Activated naive CD8-positive, alpha-beta T cell (primary cell): ENCODE measurements at regions not wholly inside any gene's neighbourhood (a gene's known extent, or its start where the extent isn't known, plus 50 kb on each side); places are given as distances from the start of the nearest gene placed in this dataset.

ENCODE experiments used
- H3K27ac Mint-ChIP-seq: one replicate; pipeline ENCODE4 v1.8.0; 2021; ENCODE audit warnings: mixed read lengths
- H3K27me3 Mint-ChIP-seq: one replicate; pipeline ENCODE4 v1.8.0; 2021; ENCODE audit warnings: mixed read lengths
- H3K36me3 Mint-ChIP-seq: one replicate; pipeline ENCODE4 v1.8.0; 2021; ENCODE audit warnings: mixed read lengths
- H3K4me1 Mint-ChIP-seq: one replicate; pipeline ENCODE4 v1.8.0; 2021; ENCODE audit warnings: low read depth, mixed read lengths
- H3K4me3 Mint-ChIP-seq: one replicate; pipeline ENCODE4 v1.8.0; 2021; ENCODE audit warnings: mild to moderate bottlenecking, mixed read lengths
- H3K9me3 Mint-ChIP-seq: one replicate; pipeline ENCODE4 v1.8.0; 2021; ENCODE audit warnings: low read depth, mixed read lengths

GRCh38 chr13:107830804-107831203 is 384.5 kb downstream of the LIG4 start:
- no peaks in the 10 kb centered on the region for H3K27me3 Mint-ChIP-seq
- H3K9me3 Mint-ChIP-seq: peaks cover 5% of the 10 kb centered on the region

GRCh38 chr13:107827840-107828549 is 387.3 kb downstream of the LIG4 start:
- Mint-ChIP-seq H3K36me3 (no peaks in the 10 kb centered on the region), H3K27ac (no peak overlapping the region), H3K9me3 (peaks cover 5% of the 10 kb centered on the region), H3K27me3 (no peaks in the 10 kb centered on the region), H3K4me1 (no peaks in the 10 kb centered on the region), H3K4me3 (no peak overlapping the region)

More at GRCh38 chr13:107830804-107831203, 384.5 kb downstream of the LIG4 start:
- H3K36me3 Mint-ChIP-seq: no peaks in the 10 kb centered on the region
- H3K4me1 Mint-ChIP-seq: no peaks in the 10 kb centered on the region
- H3K4me3 Mint-ChIP-seq: no peak overlapping the region
- H3K27ac Mint-ChIP-seq: no peak overlapping the region

GRCh38 chr13:107824635-107825034 is 390.7 kb downstream of the LIG4 start:
- Mint-ChIP-seq H3K27ac (no peak overlapping the region), H3K4me3 (no peak overlapping the region), H3K9me3 (peaks cover 5% of the 10 kb centered on the region), H3K27me3 (no peaks in the 10 kb centered on the region), H3K36me3 (no peaks in the 10 kb centered on the region), H3K4me1 (no peaks in the 10 kb centered on the region)

- Mint-ChIP-seq H3K27ac (no peak overlapping the region), H3K9me3 (no peaks in the 10 kb centered on the region), H3K4me3 (no peak overlapping the region), H3K4me1 (no peaks in the 10 kb centered on the region), H3K36me3 (no peaks in the 10 kb centered on the region), H3K27me3 (no peaks in the 10 kb centered on the region)
These were observed 393.3 kb downstream of the LIG4 start for GRCh38 chr13:107822006-107822405.

GRCh38 chr13:107821492-107821891 is 393.8 kb downstream of the LIG4 start:
- Mint-ChIP-seq H3K9me3 (no peaks in the 10 kb centered on the region), H3K27me3 (no peaks in the 10 kb centered on the region), H3K36me3 (no peaks in the 10 kb centered on the region), H3K4me1 (no peaks in the 10 kb centered on the region), H3K27ac (no peak overlapping the region), H3K4me3 (no peak overlapping the region)

GRCh38 chr13:107819071-107819470 is 396.3 kb downstream of the LIG4 start:
- no peaks in the 10 kb centered on the region for H3K27me3 Mint-ChIP-seq
- peaks cover 4% of the 10 kb centered on the region for H3K9me3 Mint-ChIP-seq
- no peak overlapping the region for H3K27ac Mint-ChIP-seq
- H3K4me3 Mint-ChIP-seq: no peak overlapping the region
- no peaks in the 10 kb centered on the region for H3K4me1 Mint-ChIP-seq
- no peaks in the 10 kb centered on the region for H3K36me3 Mint-ChIP-seq

- H3K4me3 Mint-ChIP-seq: no peak overlapping the region
- no peaks in the 10 kb centered on the region for H3K36me3 Mint-ChIP-seq
These were observed 397.6 kb downstream of the LIG4 start for GRCh38 chr13:107817647-107818287.

GRCh38 chr13:107812014-107812412 is 403.3 kb downstream of the LIG4 start:
- no peak overlapping the region for H3K4me3 Mint-ChIP-seq
- no peaks in the 10 kb centered on the region for H3K4me1 Mint-ChIP-seq
- H3K9me3 Mint-ChIP-seq: peaks cover 4% of the 10 kb centered on the region
- no peak overlapping the region for H3K27ac Mint-ChIP-seq
- H3K36me3 Mint-ChIP-seq: no peaks in the 10 kb centered on the region
- no peaks in the 10 kb centered on the region for H3K27me3 Mint-ChIP-seq

More at GRCh38 chr13:107817647-107818287, 397.6 kb downstream of the LIG4 start:
- no peaks in the 10 kb centered on the region for H3K4me1 Mint-ChIP-seq
- peaks cover 4% of the 10 kb centered on the region for H3K9me3 Mint-ChIP-seq
- no peak overlapping the region for H3K27ac Mint-ChIP-seq
- H3K27me3 Mint-ChIP-seq: no peaks in the 10 kb centered on the region

- Mint-ChIP-seq H3K4me1 (no peaks in the 10 kb centered on the region), H3K9me3 (peaks cover 4% of the 10 kb centered on the region), H3K27me3 (no peaks in the 10 kb centered on the region), H3K27ac (no peak overlapping the region), H3K36me3 (no peaks in the 10 kb centered on the region), H3K4me3 (no peak overlapping the region)
These were observed 403.9 kb downstream of the LIG4 start for GRCh38 chr13:107811233-107812013.

GRCh38 chr13:107809125-107809524 is 406.2 kb downstream of the LIG4 start:
- H3K27ac Mint-ChIP-seq: no peak overlapping the region
- no peaks in the 10 kb centered on the region for H3K4me1 Mint-ChIP-seq
- H3K4me3 Mint-ChIP-seq: no peak overlapping the region
- H3K27me3 Mint-ChIP-seq: no peaks in the 10 kb centered on the region
- no peaks in the 10 kb centered on the region for H3K36me3 Mint-ChIP-seq
- no peaks in the 10 kb centered on the region for H3K9me3 Mint-ChIP-seq

- Mint-ChIP-seq H3K27ac (no peak overlapping the region), H3K27me3 (no peaks in the 10 kb centered on the region), H3K4me1 (no peaks in the 10 kb centered on the region), H3K36me3 (no peaks in the 10 kb centered on the region), H3K9me3 (no peaks in the 10 kb centered on the region), H3K4me3 (no peak overlapping the region)
These were observed 406.9 kb downstream of the LIG4 start for GRCh38 chr13:107808389-107808788.

- Mint-ChIP-seq H3K9me3 (no peaks in the 10 kb centered on the region), H3K4me1 (no peaks in the 10 kb centered on the region), H3K27me3 (no peaks in the 10 kb centered on the region), H3K36me3 (no peaks in the 10 kb centered on the region), H3K27ac (no peak overlapping the region), H3K4me3 (no peak overlapping the region)
These were observed 407.8 kb downstream of the LIG4 start for GRCh38 chr13:107807306-107808073.

- no peak overlapping the region for H3K27ac Mint-ChIP-seq
- H3K9me3 Mint-ChIP-seq: no peaks in the 10 kb centered on the region
- H3K27me3 Mint-ChIP-seq: no peaks in the 10 kb centered on the region
- no peaks in the 10 kb centered on the region for H3K4me1 Mint-ChIP-seq
- H3K4me3 Mint-ChIP-seq: no peak overlapping the region
- no peaks in the 10 kb centered on the region for H3K36me3 Mint-ChIP-seq
These were observed 408.6 kb downstream of the LIG4 start for GRCh38 chr13:107806726-107807125.

- Mint-ChIP-seq H3K4me1 (no peaks in the 10 kb centered on the region), H3K27ac (no peak overlapping the region), H3K27me3 (no peaks in the 10 kb centered on the region), H3K9me3 (no peaks in the 10 kb centered on the region), H3K4me3 (no peak overlapping the region), H3K36me3 (no peaks in the 10 kb centered on the region)
These were observed 411.4 kb downstream of the LIG4 start for GRCh38 chr13:107803822-107804495.
